ENCODE measurements at regions not wholly inside any gene's neighbourhood (a gene's known extent, or its start where the extent isn't known, plus 50 kb on each side); places are given as distances from the start of the nearest gene placed in this dataset.

DNA sequence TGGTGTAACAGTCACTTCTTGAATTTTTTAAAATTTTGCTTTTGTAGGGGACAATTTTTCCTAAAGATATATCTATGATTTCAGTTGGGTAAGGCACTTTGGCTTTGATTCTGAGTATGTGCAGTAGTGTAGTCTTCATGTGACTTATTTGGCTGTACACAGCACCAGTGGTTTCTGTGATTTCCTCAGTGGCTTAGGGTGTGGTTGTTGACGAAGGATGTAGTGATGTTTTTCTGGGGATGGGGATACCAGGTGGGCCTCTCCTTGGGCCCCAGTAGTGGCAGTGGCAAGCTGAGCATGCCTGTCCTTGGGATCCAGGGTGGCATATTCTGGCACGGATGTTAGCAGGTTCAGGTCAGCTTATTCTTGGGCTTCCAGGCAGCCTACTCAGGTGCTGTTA lies 364.9 kb upstream of the CADM1 start:
- TF ChIP-seq CTCF (IDR thresholded peaks at IDR 0.05) (no peak), POLR2AphosphoS5 (IDR thresholded peaks at IDR 0.05; ENCODE audit: low read depth, low read length) (no peak), SIN3A (IDR thresholded peaks at IDR 0.05; ENCODE audit: borderline replicate concordance, insufficient read depth, low read depth, low read length) (no peak)
